Nephron progenitor cell (in vitro differentiated cells): ENCODE measurements at regions not wholly inside any gene's neighbourhood (a gene's known extent, or its start where the extent isn't known, plus 50 kb on each side); places are given as distances from the start of the nearest gene placed in this dataset.

Experiments
- DNase-seq: peaks from one replicate; pipeline ENCODE4 v3.0.0; 2021
- H3K27ac Mint-ChIP-seq: 2 replicates; pipeline ENCODE4 v1.8.0; 2021; ENCODE audit warnings: mild to moderate bottlenecking, moderate library complexity, mixed read lengths
- H3K27me3 Mint-ChIP-seq: 2 replicates; pipeline ENCODE4 v1.8.0; 2021; ENCODE audit warnings: mild to moderate bottlenecking, low read depth, mixed read lengths; ENCODE audit not compliant: poor library complexity
- H3K36me3 Mint-ChIP-seq: 2 replicates; pipeline ENCODE4 v1.8.0; 2021; ENCODE audit warnings: low read depth, mixed read lengths
- H3K4me1 Mint-ChIP-seq: 2 replicates; pipeline ENCODE4 v1.8.0; 2021; ENCODE audit warnings: mixed read lengths
- H3K4me3 Mint-ChIP-seq: 2 replicates; pipeline ENCODE4 v1.8.0; 2021; ENCODE audit warnings: mild to moderate bottlenecking, moderate library complexity, mixed read lengths
- H3K9me3 Mint-ChIP-seq: 2 replicates; pipeline ENCODE4 v1.8.0; 2021; ENCODE audit warnings: mild to moderate bottlenecking, moderate library complexity, mixed read lengths
- TF ChIP-seq, protein P1 (sequence below): fragments of 200-600 bp; sonication (generic); IDR thresholded peaks from 2 replicates; pipeline ENCODE4 v1.5.0; 2021; ENCODE audit warnings: antibody characterized with exemption

DNA sequence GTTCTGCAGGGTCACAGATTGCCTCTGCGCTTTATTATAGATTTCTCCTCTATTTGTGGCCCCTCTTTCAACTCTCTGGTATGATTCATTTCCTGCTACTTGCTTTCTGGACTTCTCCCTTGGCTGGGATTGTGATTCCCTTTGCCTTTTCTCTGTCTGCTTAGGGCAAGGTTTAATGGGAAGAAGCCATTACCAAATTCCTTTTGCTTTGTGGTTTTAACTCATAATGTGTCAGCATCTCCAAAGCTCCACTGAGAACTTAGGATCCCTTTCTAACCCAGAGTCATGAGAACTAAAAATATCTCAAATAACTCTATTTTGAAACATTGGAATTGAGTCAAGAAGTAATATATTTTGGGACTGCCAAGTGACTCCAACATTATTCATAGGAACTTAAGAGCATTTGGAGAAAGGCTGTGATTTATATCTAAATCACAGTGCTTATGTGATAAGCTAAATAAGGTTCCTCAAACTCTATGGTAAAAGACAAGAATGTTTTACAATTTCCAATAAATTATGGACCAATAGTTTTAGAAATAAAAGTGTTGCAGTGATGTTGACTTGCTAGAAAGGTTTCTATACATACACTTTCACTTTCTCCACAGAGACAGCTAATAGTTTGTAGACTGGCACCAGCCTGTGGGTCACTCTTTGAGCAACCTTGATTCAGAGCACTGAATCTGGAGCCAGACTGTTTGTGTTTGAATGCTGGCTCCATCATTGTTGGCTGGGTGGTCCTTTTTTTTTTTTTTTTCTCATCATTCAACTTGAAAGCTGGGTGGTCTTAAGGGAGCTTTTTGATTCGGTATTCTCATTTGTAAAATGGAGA is 93.9 kb downstream of the DACT1 start:
- H3K9me3 Mint-ChIP-seq, result no peaks in the 10 kb centered on the region
- TF ChIP-seq, protein P1, sequence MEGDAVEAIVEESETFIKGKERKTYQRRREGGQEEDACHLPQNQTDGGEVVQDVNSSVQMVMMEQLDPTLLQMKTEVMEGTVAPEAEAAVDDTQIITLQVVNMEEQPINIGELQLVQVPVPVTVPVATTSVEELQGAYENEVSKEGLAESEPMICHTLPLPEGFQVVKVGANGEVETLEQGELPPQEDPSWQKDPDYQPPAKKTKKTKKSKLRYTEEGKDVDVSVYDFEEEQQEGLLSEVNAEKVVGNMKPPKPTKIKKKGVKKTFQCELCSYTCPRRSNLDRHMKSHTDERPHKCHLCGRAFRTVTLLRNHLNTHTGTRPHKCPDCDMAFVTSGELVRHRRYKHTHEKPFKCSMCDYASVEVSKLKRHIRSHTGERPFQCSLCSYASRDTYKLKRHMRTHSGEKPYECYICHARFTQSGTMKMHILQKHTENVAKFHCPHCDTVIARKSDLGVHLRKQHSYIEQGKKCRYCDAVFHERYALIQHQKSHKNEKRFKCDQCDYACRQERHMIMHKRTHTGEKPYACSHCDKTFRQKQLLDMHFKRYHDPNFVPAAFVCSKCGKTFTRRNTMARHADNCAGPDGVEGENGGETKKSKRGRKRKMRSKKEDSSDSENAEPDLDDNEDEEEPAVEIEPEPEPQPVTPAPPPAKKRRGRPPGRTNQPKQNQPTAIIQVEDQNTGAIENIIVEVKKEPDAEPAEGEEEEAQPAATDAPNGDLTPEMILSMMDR, result no peak
- no peak overlapping the region for H3K4me3 Mint-ChIP-seq
- H3K4me1 Mint-ChIP-seq, result peaks cover 45% of the 10 kb centered on the region
- no peak overlapping the region for H3K27ac Mint-ChIP-seq
- DNase-seq, result no peak
- no peaks in the 10 kb centered on the region for H3K36me3 Mint-ChIP-seq
- H3K27me3 Mint-ChIP-seq, result no peaks in the 10 kb centered on the region

DNA sequence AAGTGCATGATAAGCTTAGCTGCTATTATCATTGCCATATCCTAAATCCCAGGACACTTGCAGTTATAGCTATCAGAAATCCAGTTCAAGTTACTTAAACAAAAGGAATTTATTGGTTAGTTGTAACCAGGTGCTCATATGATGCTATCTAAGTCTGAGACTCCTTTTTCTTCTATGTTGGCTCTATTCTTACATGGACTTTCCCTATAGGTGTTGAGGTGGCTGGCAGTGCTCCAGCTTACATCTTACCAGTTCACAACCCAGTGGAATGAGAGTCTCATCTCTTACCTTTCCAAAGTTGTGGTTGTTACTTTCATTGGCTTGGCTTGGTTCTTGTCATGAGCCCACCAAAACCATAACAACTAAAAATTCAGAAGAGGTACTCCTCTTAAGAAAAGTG is 94.6 kb downstream of the DACT1 start:
- Mint-ChIP-seq H3K36me3 (no peaks in the 10 kb centered on the region), H3K4me1 (peaks cover 48% of the 10 kb centered on the region), H3K4me3 (no peak overlapping the region), H3K27me3 (no peaks in the 10 kb centered on the region), H3K9me3 (no peaks in the 10 kb centered on the region), H3K27ac (no peak overlapping the region)
- no peak for DNase-seq
- TF ChIP-seq, protein P1, result no peak

DNA sequence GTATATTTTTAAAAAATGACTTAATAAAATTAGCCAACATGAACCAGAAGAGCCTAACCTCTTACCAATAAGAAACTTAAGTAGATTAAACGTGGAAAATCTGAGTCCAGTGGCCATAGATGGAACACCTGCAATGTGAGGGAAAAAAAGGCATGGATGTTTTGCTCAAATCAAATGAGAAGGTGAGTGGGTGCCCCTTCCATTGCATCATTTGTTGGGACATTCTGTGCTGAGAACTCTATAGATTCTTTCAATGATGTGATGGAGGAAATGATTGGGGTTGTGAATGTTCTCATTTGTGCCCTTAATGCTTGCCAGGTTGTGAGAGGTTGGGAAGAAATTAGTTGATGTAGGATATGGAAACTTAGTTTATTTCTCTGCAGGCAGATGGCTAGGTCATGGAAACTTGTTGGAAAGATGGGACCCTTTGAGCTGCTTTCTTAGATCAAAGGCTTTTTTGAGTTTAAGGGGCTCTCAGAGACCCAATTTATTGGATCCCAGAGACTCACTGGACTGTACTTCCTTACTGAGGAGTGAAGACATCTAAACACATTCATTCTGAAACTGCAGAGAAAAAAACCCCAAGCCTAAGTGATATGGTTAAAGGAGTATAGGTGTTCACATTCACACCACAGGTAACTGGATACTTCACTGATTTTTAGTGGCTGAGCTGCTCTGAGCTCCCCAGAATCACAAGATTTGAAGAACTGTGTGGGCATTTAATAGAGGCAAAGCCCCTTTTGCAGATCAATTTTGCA is 95.9 kb downstream of the DACT1 start:
- H3K4me1 Mint-ChIP-seq, result peaks cover 53% of the 10 kb centered on the region
- TF ChIP-seq, protein P1, result no peak
- no peaks in the 10 kb centered on the region for H3K36me3 Mint-ChIP-seq
- H3K27me3 Mint-ChIP-seq, result no peaks in the 10 kb centered on the region
- no peak overlapping the region for H3K4me3 Mint-ChIP-seq
- H3K9me3 Mint-ChIP-seq, result no peaks in the 10 kb centered on the region
- no peak for DNase-seq
- no peak overlapping the region for H3K27ac Mint-ChIP-seq

DNA sequence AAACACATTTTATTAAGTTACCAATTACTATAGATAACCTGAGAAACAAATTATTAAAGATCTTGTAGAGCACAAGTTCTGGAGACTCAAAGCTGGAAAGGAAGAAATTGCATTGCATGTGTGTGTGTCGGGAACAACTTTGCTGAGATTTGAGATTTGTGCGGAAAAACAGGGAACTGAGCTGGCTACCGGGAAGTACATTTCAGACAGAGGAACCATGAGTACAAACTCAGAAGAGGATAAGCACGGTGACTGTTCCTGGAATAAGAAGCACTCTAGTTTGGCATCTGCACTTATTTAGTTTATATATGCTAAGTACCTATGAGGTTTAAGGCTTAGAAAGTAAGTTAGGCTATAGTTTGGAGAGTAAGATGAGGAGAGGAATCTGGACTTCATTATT is 97.8 kb downstream of the DACT1 start:
- no peak overlapping the region for H3K27ac Mint-ChIP-seq
- no peak for DNase-seq
- H3K27me3 Mint-ChIP-seq, result no peaks in the 10 kb centered on the region
- TF ChIP-seq, protein P1, result no peak
- H3K4me3 Mint-ChIP-seq, result no peak overlapping the region
- H3K36me3 Mint-ChIP-seq, result no peaks in the 10 kb centered on the region
- H3K4me1 Mint-ChIP-seq, result peaks cover 63% of the 10 kb centered on the region
- no peaks in the 10 kb centered on the region for H3K9me3 Mint-ChIP-seq

DNA sequence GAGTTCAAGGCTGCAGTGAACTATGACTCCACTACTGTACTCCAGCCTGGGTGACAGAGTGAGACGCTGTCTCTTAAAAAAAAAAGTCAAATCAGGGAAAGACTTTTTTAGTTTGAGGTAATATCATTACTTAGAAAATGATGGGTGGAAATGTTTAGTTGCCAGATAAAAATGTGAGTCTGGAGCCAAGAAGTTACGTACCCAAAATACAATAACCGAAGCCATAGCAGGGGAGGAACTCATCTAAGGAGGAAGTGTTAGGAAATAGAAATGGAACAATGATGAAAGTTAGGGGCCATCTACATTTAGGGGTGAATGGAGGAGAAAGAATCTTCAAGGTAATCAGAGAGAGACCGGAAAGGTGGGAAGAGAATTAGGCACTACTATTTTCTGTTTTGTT is 98.8 kb downstream of the DACT1 start:
- no peak overlapping the region for H3K27ac Mint-ChIP-seq
- H3K36me3 Mint-ChIP-seq, result no peaks in the 10 kb centered on the region
- no peaks in the 10 kb centered on the region for H3K27me3 Mint-ChIP-seq
- TF ChIP-seq, protein P1, result no peak
- DNase-seq, result no peak
- H3K9me3 Mint-ChIP-seq, result no peaks in the 10 kb centered on the region
- H3K4me1 Mint-ChIP-seq, result peaks cover 71% of the 10 kb centered on the region
- H3K4me3 Mint-ChIP-seq, result no peak overlapping the region
